ENCODE measurements at regions not wholly inside any gene's neighbourhood (a gene's known extent, or its start where the extent isn't known, plus 50 kb on each side); places are given as distances from the start of the nearest gene placed in this dataset.

GRCh38 chr12:116444590-116444943, 114.6 kb upstream of the MAP1LC3B2 start:
- H3K36me3 ChIP-seq (ENCODE audit: control insufficient read depth in 2 of 2, extremely low read depth in 1 of 2, insufficient read depth in 2 of 2, low read length in 2 of 2): no peaks in the 10 kb centered on the region
- no peaks in the 10 kb centered on the region for H3K27me3 ChIP-seq (ENCODE audit: control insufficient read depth in 2 of 2, insufficient read depth in 2 of 2, low read length in 2 of 2)
- H3K27ac ChIP-seq (ENCODE audit: insufficient read depth, low read depth, low read length): no peak overlapping the region
- H3K9me1 ChIP-seq (replicated peaks; ENCODE audit: control insufficient read depth, extremely low read depth, insufficient read depth, low read length): no peaks in the 10 kb centered on the region
- dilution Hi-C loops (cut with MboI; ENCODE audit: extremely low pct_ligation_motif_present, low sequenced_read_pairs) (no loop called here), intact Hi-C loops (cut with micrococcal nuclease) (no loop called here)
- H4K20me1 ChIP-seq (replicated peaks; ENCODE audit: control insufficient read depth, extremely low read depth, insufficient read depth, low read length): no peaks in the 10 kb centered on the region
- H3K9me3 ChIP-seq (replicated peaks; ENCODE audit: control insufficient read depth, insufficient read depth, low read length): no peaks in the 10 kb centered on the region
- POLR2A ChIA-PET: no interaction called here
- no peak overlapping the region for H2AFZ ChIP-seq (ENCODE audit: low read depth, low read length)
- no peak overlapping the region for H3K4me2 ChIP-seq (ENCODE audit: insufficient read depth, low read length)
- no peak overlapping the region for H3K4me3 ChIP-seq (replicated peaks in 1 of 3; ENCODE audit: insufficient read depth in 1 of 3, low read depth in 1 of 3, low read length in 3 of 3)
- no peak for DNase-seq (ENCODE audit: low read depth, low spot score)
- TF ChIP-seq GATA2 (IDR thresholded peaks at IDR 0.05; ENCODE audit: insufficient read depth, insufficient read length, low read depth, low read length): no peak
- no peak for TF ChIP-seq POLR2AphosphoS5 (IDR thresholded peaks at IDR 0.05; ENCODE audit: insufficient read depth, low read depth, low read length)
- TF ChIP-seq POLR2A (IDR thresholded peaks at IDR 0.05; ENCODE audit: low read depth, low read length): no peak
- TF ChIP-seq, protein P1, sequence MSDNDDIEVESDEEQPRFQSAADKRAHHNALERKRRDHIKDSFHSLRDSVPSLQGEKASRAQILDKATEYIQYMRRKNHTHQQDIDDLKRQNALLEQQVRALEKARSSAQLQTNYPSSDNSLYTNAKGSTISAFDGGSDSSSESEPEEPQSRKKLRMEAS (IDR thresholded peaks at IDR 0.05; ENCODE audit: insufficient read depth, insufficient read length): no peak
- no peak for TF ChIP-seq JUN (IDR thresholded peaks at IDR 0.05; ENCODE audit: borderline replicate concordance, insufficient read depth, insufficient read length, low read depth)
- no peak for TF ChIP-seq EZH2 (IDR thresholded peaks at IDR 0.05; ENCODE audit: borderline replicate concordance, low read depth, low read length, severe bottlenecking)
- TF ChIP-seq, protein P2, sequence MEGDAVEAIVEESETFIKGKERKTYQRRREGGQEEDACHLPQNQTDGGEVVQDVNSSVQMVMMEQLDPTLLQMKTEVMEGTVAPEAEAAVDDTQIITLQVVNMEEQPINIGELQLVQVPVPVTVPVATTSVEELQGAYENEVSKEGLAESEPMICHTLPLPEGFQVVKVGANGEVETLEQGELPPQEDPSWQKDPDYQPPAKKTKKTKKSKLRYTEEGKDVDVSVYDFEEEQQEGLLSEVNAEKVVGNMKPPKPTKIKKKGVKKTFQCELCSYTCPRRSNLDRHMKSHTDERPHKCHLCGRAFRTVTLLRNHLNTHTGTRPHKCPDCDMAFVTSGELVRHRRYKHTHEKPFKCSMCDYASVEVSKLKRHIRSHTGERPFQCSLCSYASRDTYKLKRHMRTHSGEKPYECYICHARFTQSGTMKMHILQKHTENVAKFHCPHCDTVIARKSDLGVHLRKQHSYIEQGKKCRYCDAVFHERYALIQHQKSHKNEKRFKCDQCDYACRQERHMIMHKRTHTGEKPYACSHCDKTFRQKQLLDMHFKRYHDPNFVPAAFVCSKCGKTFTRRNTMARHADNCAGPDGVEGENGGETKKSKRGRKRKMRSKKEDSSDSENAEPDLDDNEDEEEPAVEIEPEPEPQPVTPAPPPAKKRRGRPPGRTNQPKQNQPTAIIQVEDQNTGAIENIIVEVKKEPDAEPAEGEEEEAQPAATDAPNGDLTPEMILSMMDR (IDR thresholded peaks at IDR 0.05; ENCODE audit: extremely low read depth in 1 of 2, insufficient read depth in 1 of 2, low read depth in 1 of 2, low read length in 2 of 2): no peak
- TF ChIP-seq MYC (IDR thresholded peaks at IDR 0.05; ENCODE audit: low read depth, low read length): no peak
- no peak for TF ChIP-seq FOS (IDR thresholded peaks at IDR 0.05; ENCODE audit: borderline replicate concordance, insufficient read depth, low read length)
- H3K4me1 ChIP-seq (ENCODE audit: control insufficient read depth, extremely low read depth, insufficient read depth, low read length): no peaks in the 10 kb centered on the region
- BruUV-seq (replicated peaks): no TSS peak
- no peaks in the 10 kb centered on the region for H3K79me2 ChIP-seq (ENCODE audit: control insufficient read depth, insufficient read depth, low read length)
- no peak for FAIRE-seq
- no peak overlapping the region for H3K9ac ChIP-seq (replicated peaks; ENCODE audit: extremely low read depth, insufficient read depth, low read length)
- CTCF ChIA-PET: no interaction called here
